ENCODE measurements at regions not wholly inside any gene's neighbourhood (a gene's known extent, or its start where the extent isn't known, plus 50 kb on each side); places are given as distances from the start of the nearest gene placed in this dataset.

DNA sequence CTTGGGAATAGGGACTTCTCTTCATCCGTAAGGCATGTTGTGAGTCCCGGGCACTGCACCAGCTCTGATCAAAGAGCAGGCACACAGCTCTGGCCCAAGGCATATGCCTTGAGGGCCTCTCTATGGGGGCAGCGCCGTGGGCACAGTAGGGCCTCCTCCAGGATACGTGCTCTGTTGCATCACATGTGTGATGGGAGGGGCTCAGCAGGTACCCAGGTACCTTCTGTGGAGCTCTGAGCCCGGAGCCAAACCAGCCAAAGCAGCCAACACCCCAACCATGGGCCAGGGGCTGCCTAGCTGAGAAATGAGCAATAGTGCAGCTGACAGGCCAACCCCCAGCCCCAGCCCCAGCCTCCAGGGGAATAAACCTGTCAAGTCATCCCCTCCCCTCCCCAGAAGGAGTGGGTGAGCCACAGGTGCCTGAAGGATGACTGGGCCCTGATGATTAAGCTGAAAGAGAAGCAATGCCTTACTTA, 79.7 kb upstream of the SHISAL1 start:
- DNase-seq (ENCODE audit: low spot score) (peak; percentile 42), ATAC-seq (no peak)
- intact Hi-C loops (cut with DNase I): no loop called here

DNA sequence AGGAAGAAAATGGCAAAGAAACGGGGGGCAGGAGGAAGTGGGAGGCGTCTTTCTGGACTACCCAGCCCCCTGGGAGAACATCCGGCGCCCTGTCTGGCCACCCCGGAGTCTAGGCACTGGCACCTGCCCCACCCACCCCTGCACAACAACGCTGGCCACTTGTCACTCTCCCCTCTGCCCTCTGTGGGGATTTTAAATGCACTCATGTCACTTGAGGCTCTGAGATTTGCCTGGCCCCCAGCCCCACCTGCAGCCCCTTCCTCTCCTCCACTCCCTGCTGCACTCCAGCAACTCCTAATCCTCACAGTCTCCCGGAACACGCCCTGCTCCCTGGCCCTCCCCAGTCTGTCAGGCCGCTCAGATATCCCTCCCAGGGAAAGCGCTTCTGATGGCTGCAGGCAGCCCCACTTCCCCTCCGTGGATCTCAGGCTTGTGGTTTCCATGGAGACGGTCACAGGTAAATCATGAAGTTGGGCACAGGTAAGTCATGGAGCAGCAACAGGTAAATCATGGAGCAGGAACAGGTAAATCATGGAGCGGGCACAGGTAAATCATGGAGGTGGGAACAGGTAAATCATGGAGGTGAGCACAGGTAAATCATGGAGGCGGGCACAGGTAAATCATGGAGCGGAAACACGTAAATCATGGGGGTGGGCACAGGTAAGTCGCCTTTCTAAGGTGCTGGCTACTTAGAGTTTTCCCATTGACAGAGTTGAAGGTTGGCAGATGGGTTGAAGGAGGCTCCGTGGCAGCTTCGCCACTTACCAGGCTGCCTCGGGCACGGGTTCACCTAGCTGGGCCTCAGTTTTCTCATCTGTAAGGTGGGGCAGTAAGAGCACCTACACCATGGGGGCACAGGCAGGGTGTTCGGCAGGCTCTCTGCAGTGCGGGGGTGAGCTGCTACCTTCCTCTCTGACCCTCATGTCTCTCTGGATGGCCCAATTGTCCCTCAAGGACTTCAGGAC, 79.0 kb upstream of the SHISAL1 start:
- DNase-seq (ENCODE audit: low spot score): peak; percentile 32
- ATAC-seq: no peak
- intact Hi-C loops (cut with DNase I): no loop called here

DNA sequence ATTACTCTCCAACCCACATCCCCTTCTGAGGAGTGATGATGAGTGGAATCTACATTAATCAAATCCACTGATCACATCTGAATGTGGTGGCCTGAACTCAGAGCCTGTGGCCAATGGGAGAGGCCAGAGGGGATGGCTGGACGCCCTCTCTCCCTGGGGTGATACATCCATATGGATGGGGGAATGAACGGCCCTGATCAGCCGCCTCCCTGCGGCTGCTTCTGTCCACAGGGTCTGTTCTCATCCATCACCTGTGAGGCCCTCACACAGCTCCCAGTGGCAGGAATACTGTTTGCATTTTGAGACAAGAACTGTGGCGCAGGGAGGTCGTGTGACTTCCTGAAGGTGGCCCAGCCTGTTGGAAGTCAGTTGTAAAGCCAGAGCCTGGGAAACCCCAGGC, 78.3 kb upstream of the SHISAL1 start:
- ATAC-seq: no peak
- peak; percentile 31 for DNase-seq (ENCODE audit: low spot score)

DNA sequence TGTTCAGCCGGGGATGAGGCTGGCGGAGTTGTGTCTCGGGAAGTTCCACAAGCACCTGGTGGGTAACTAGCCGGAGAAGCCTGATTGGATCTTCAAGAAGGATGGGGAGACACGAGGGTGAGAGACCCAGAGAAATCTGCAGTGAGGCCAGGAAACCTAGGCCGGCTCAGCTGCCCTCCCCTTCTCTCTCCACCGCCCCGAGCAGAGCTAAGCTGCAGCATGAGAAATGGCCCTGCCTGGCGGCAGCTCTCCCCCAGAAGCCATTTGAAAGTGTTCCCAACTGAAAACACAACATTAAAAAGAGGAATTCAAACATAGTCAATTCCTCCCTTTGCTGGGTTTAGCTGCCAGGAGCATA, 77.8 kb upstream of the SHISAL1 start:
- no peak for ATAC-seq
- peak; percentile 37 for DNase-seq (ENCODE audit: low spot score)
- intact Hi-C loops (cut with DNase I): no loop called here

More for the DNA sequence above, 78.3 kb upstream of the SHISAL1 start:
- intact Hi-C loops (cut with DNase I): no loop called here

GRCh38 chr22:44389926-44390612, 77.3 kb upstream of the SHISAL1 start:
- DNase-seq (ENCODE audit: low spot score): no peak
- intact Hi-C loops (cut with DNase I): no loop called here
- ATAC-seq: no peak

- DNase-seq (ENCODE audit: low spot score) (no peak), ATAC-seq (no peak)
- intact Hi-C loops (cut with DNase I): no loop called here
Observed at GRCh38 chr22:44389181-44389580, 76.4 kb upstream of the SHISAL1 start.

DNA sequence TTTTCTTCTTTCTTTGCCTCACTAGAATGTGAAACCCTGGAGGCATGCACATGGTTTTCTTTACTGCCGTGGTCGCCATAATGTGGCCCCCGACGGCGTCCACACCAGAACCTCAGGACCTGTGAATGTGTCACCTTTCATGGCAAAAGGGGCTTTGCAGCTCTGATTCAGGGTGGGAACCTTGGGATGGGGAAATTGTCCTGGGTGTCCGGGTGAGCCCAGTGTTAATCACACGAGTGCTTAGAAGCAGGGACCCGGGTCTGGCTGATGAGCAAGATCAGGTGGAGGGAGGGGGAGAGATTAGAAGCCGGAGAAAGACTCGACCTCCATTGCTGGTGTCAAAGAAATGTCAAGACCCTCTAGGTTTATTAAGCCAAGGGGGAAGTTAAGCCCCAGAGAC, 74.7 kb upstream of the SHISAL1 start:
- ATAC-seq (no peak), DNase-seq (ENCODE audit: low spot score) (no peak)
- intact Hi-C loops (cut with DNase I): no loop called here

DNA sequence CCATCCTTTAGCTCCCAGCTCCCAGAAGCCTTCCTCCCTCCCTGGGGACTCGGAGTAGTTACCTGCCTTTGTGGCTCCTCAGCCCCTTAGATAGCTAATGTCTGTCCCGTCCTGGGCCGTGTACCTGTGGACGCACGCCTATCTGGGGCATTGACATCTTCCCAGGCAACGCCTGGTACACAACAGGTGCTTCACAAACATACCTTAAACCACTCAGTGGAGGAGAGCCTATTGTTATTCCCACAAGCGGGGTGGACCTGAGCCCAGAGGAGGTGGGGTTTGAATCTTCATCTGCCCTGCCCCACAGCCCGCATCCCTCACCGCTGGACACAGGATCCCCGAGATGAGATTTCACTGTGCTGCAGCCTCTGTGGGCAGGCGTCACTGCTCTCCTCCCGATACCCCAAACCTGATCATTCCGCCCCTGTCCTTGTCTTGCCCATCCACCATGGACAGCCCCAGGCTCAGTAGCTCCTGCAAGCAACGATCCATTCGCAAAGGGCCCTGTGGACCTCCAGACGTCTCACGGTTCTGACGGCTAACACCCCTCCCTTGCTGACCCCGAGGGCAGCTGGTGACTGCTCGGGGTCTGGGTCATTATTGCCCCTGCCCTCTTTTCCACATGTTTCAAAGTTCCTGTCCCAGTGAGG, 73.8 kb upstream of the SHISAL1 start:
- intact Hi-C loops (cut with DNase I): no loop called here
- ATAC-seq: no peak
- DNase-seq (ENCODE audit: low spot score): no peak

GRCh38 chr22:44385781-44386180, 73.0 kb upstream of the SHISAL1 start:
- DNase-seq (ENCODE audit: low spot score) (no peak), ATAC-seq (no peak)
- intact Hi-C loops (cut with DNase I): no loop called here

DNA sequence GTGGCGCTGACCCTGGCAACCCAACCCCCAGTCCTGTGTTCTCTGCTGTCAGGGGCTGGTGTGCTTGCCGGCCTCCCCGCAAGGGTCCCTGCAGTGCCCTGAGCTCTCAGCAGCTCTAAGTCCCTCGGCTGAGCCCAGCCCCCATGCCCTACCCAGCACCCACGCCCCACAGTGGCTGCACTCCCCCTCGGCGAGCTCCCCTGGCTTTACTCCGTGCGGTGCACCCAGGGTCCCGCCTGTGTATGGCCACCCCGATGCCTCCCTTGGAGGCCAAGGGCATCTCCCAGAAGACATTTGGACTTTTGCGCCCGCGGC, 72.5 kb upstream of the SHISAL1 start:
- intact Hi-C loops (cut with DNase I): no loop called here
- ATAC-seq: no peak
- DNase-seq (ENCODE audit: low spot score): no peak

DNA sequence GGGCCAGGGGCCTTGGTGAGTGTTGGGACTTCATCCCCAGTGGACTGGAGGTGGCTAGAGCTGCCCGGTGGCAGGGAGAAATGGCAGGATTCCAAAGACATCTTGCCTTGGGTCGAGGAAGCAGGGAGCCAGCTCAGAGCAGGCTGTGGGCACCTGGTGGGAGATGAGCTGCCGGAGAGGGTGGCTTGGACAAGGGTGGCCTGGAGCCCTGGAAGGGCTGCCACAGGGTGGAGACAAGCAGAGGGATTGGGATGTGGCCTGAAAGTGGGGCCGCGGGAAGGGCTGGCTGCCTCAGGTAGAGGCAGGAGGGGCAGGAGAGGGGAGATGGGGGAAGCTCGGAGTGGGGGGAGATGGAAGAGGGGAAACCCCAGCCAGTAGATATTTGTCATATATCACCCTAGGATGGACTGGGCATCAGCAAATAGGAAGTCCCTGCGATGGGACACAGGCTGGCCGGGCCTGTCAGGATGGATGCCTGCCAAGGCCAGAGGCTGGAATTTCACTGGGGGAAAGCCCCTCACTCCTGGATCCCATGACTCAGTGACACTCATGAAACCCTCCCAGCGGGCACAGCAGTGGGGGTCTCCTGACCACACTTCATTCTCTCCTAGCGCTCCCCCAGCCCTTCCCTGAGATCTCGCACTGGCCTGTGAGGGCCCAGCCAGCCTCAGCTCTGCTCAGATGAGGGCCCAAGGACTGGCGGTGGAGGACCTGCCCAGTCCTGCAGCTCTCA, 72.0 kb upstream of the SHISAL1 start:
- no peak for DNase-seq (ENCODE audit: low spot score)
- intact Hi-C loops (cut with DNase I): no loop called here
- ATAC-seq: no peak

DNA sequence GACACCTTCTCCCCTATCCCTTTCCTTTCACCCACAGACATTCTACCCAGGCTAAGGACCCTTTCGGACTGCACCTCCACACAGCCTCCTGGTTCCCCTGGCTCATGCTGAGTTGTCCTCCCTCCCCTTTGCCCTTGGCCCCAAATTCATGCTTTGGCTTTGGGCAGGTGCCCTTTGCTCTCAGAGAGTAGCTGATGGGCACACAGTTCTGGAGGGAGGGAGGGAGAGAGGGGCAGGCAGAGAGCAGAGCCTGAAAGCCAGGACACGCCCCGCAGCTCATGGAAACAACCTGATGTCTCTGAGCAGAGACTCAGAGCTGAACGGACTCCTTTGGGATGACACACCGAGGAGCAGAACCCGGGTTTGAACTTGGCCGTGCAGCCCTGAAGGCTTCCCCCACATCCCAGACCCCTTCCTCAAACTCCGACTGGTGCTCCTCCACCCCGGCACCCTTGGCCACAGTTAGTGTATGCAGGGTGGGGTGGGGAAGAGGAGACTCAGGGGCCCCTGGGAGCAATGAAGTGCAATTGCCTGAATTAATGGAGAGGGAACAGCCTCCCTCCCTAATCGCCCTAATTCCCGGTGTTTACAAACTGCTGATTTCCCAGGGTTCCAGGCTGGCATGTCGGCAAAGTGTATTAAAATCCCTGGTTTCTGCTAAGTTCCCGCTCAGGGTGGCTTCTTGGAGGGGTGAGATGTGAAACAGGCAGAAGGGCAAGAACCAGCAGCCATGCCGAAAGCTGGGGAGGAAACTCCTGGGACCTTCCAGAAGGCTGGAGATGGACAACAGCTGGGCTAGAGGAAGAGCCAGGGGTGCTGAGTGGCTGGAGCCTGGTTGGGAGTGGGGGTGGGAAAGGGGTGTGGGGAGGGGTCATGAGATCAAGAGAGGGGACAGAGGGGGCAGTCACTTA, 71.2 kb upstream of the SHISAL1 start:
- no peak for DNase-seq (ENCODE audit: low spot score)
- no peak for ATAC-seq
- intact Hi-C loops (cut with DNase I): no loop called here

GRCh38 chr22:44383064-44383575, 70.4 kb upstream of the SHISAL1 start:
- DNase-seq (ENCODE audit: low spot score) (no peak), ATAC-seq (no peak)
- intact Hi-C loops (cut with DNase I): no loop called here

DNA sequence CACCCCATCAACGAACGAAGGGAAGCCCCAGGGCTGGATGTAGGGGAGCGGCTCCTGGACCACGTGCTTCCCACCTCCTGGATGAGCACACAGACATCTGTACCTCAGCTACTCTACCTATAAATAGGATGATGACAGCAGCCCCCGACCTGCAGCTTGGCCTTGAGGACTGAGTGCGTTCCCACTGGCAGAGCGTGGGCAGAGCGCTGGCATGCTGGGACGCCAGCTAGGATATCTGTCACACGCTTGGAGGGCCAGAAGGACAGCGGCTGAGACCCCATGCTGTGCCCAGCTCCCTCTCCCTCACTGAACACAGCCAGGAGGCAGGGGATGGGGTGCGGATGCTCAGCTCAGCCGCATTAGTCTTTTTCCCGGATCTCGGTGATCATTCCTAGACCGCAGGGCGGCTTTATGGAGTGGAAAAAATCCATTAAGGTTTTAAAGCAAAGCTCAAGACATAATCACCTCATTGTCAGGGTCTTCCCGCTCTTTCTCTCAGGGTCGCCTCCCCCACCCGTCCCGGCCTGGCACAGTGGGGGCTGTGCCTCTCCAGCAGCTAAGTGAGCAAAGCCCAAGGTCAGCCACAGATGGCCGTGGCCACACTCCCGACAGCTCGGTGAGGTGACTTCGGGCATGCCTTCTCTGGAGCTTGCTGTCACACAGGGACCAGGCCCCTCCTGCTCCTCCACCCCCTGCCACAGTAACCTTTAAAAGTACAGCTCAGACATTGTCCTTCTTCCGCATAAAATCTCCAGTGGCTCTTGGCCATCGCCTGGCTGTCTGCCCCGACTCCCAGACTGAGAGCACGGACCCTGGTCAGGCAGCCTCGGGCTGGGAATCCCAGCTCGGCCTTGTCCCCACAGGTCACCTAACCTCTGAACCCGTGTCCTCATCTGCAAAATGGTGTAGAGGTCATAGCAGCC, 69.6 kb upstream of the SHISAL1 start:
- no peak for ATAC-seq
- no peak for DNase-seq (ENCODE audit: low spot score)
- intact Hi-C loops (cut with DNase I): no loop called here

- DNase-seq (ENCODE audit: low spot score) (no peak), ATAC-seq (no peak)
- intact Hi-C loops (cut with DNase I): no loop called here
Observed at GRCh38 chr22:44381761-44382115, 69.0 kb upstream of the SHISAL1 start.

DNA sequence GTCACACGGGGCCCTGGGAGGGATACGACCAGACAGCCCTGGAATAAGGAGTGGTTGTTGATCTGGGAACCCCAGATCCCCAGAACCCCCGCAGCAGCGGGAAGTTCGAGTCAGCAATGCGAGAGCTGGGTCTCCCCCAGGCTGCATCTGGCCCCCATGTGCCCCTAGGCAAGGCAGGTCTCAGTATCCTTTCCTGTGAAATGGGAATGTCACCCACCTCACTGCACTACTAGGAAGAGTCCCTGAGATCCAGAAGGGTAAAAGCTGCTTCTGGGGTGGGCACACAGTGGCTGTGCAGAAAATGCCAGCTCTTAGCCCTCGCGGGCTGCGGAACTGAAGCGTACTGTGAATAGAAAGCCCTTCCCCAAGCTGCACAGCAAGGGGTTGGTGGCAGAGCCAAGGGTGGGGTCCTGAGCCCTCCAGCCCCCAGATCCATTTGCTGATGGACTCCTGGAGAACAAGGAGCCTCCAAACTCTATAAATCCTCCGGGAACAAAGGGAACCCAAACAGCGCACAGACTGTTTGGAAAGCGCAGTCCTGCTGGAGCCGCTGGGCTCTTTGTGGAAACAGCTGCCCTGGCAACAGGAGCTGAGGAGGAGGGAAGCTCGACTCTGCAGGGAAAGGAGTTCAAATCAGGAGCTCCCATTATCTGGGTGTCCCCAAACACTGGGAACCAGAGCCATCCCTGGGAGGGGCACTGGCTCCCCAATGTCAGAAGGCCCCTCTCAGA, 68.2 kb upstream of the SHISAL1 start:
- ATAC-seq (no peak), DNase-seq (ENCODE audit: low spot score) (no peak)
- intact Hi-C loops (cut with DNase I): no loop called here

Data from sciatic nerve (tissue), 2 donors.